HepG2 (cell line): ENCODE measurements at regions not wholly inside any gene's neighbourhood (a gene's known extent, or its start where the extent isn't known, plus 50 kb on each side); places are given as distances from the start of the nearest gene placed in this dataset.

Experiments used
- CCAR2 ChIP-seq: fragments of 200-400 bp; formaldehyde crosslinking; optimal IDR thresholded peaks from 2 replicates; pipeline ENCODE3; 2018; ENCODE audit warnings: low read depth, mild to moderate bottlenecking, low read length, moderate library complexity
- KLF6 ChIP-seq: IDR thresholded peaks from 2 replicates; pipeline ENCODE4 v1.8.0; 2016; ENCODE audit warnings: missing biosample characterization, missing genetic modification reagents
- RBFOX2 ChIP-seq: fragments of 200-400 bp; formaldehyde crosslinking; IDR thresholded peaks from 2 replicates; pipeline ENCODE4 v1.6.1; 2017; ENCODE audit warnings: low read depth, mild to moderate bottlenecking, low read length
- RNF219 ChIP-seq: sonication (generic); formaldehyde crosslinking; IDR thresholded peaks from 2 replicates; pipeline ENCODE4 v1.5.0; 2020; ENCODE audit warnings: mild to moderate bottlenecking, missing genetic modification reagents
- SALL1 ChIP-seq: sonication (generic); formaldehyde crosslinking; IDR thresholded peaks from 2 replicates; pipeline ENCODE4 v1.8.0; 2022; ENCODE audit warnings: mild to moderate bottlenecking, missing genetic modification reagents
- TEF ChIP-seq: sonication (generic); formaldehyde crosslinking; IDR thresholded peaks from 2 replicates; pipeline ENCODE4 v1.5.0; 2020; ENCODE audit warnings: missing genetic modification reagents
- ZFP91 ChIP-seq: sonication (generic); formaldehyde crosslinking; IDR thresholded peaks from 2 replicates; pipeline ENCODE4 v1.9.0; 2022; ENCODE audit warnings: missing genetic modification reagents, mild to moderate bottlenecking, borderline replicate concordance
- ZMAT5 ChIP-seq: sonication (generic); formaldehyde crosslinking; IDR thresholded peaks from 2 replicates; pipeline ENCODE4 v1.5.0; 2020; ENCODE audit warnings: mild to moderate bottlenecking, low read depth, missing genetic modification reagents, borderline replicate concordance
- ZNF333 ChIP-seq: sonication (generic); formaldehyde crosslinking; IDR thresholded peaks from 2 replicates; pipeline ENCODE4 v1.4.0; 2020; ENCODE audit warnings: mild to moderate bottlenecking, missing genetic modification reagents, borderline replicate concordance
- ZNF629 ChIP-seq: sonication (generic); formaldehyde crosslinking; conservative IDR thresholded peaks from 2 replicates; pipeline ENCODE4 v1.5.0; 2020; ENCODE audit warnings: missing genetic modification reagents

GRCh38 chr13:60645676-60646075 is 248.7 kb downstream of the TDRD3 start (continued):
- TF ChIP-seq RBFOX2, result no peak
- TF ChIP-seq CCAR2, result no peak
- no peak for TF ChIP-seq ZNF333
- TF ChIP-seq RNF219 (CRISPR knock-in tag), result no peak
- no peak for TF ChIP-seq ZNF629
- no peak for TF ChIP-seq TEF (CRISPR knock-in tag)
- no peak for TF ChIP-seq ZMAT5 (CRISPR knock-in tag)
- TF ChIP-seq KLF6 (CRISPR knock-in tag), result no peak
- TF ChIP-seq ZFP91 (CRISPR knock-in tag), result no peak
- TF ChIP-seq SALL1, result no peak
